GM21717 (cell line): ENCODE measurements at regions not wholly inside any gene's neighbourhood (a gene's known extent, or its start where the extent isn't known, plus 50 kb on each side); places are given as distances from the start of the nearest gene placed in this dataset.
"Not testable (repeated sequence)": the region's sequence is repeated elsewhere in the genome, so short reads cannot be mapped to it uniquely, and the experiment has no call there.

Experiments
- ATAC-seq: cut with Tn5 transposase; IDR thresholded peaks from one replicate; pipeline ENCODE4 v1.9.1; 2021; ENCODE audit warnings: mild to moderate bottlenecking, moderate library complexity; ENCODE audit not compliant: unreplicated experiment

GRCh38 chr16:86857807-86858206, 279.5 kb downstream of the FOXL1 start:
- ATAC-seq: no peak

GRCh38 chr16:86858501-86858900, 280.2 kb downstream of the FOXL1 start:
- no peak for ATAC-seq

GRCh38 chr16:86861270-86861858, 283.0 kb downstream of the FOXL1 start:
- ATAC-seq: not testable (repeated sequence)

GRCh38 chr16:86862595-86863280, 284.4 kb downstream of the FOXL1 start:
- ATAC-seq: no peak

- ATAC-seq: no peak
Measured at GRCh38 chr16:86863609-86864008, 285.3 kb downstream of the FOXL1 start.

- ATAC-seq: no peak
Measured at GRCh38 chr16:86864586-86864985, 286.2 kb downstream of the FOXL1 start.

GRCh38 chr16:86865851-86866662, 287.7 kb downstream of the FOXL1 start:
- ATAC-seq: no peak

- no peak for ATAC-seq
Measured at GRCh38 chr16:86866986-86867722, 288.8 kb downstream of the FOXL1 start.

- no peak for ATAC-seq
Measured at GRCh38 chr16:86868070-86868469, 289.7 kb downstream of the FOXL1 start.

- ATAC-seq: no peak
Measured at GRCh38 chr16:86868786-86869185, 290.4 kb downstream of the FOXL1 start.

GRCh38 chr16:86869288-86870022, 291.1 kb downstream of the FOXL1 start:
- ATAC-seq: no peak

- no peak for ATAC-seq
Measured at GRCh38 chr16:86870380-86870779, 292.0 kb downstream of the FOXL1 start.

- no peak for ATAC-seq
Measured at GRCh38 chr16:86872131-86872530, 293.8 kb downstream of the FOXL1 start.

GRCh38 chr16:86872833-86873232, 294.5 kb downstream of the FOXL1 start:
- no peak for ATAC-seq

GRCh38 chr16:86874141-86874540, 295.8 kb downstream of the FOXL1 start:
- no peak for ATAC-seq

GRCh38 chr16:86876499-86876898, 298.1 kb downstream of the FOXL1 start:
- no peak for ATAC-seq

GRCh38 chr16:86877108-86877507, 298.8 kb downstream of the FOXL1 start:
- no peak for ATAC-seq

- ATAC-seq: no peak
Measured at GRCh38 chr16:86877835-86878234, 299.5 kb downstream of the FOXL1 start.

- no peak for ATAC-seq
Measured at GRCh38 chr16:86878236-86879080, 300.1 kb downstream of the FOXL1 start.

- no peak for ATAC-seq
Measured at GRCh38 chr16:86879268-86879667, 300.9 kb downstream of the FOXL1 start.
